GM12878 (cell line): ENCODE measurements at regions not wholly inside any gene's neighbourhood (a gene's known extent, or its start where the extent isn't known, plus 50 kb on each side); places are given as distances from the start of the nearest gene placed in this dataset.

Experiments
- CHD2 ChIP-seq: IDR thresholded peaks from 2 replicates; pipeline ENCODE4 v1.6.1; 2011; ENCODE audit warnings: low read depth, low read length, improper control_type of control experiment, borderline replicate concordance
- CTCF ChIP-seq, 3 experiments: IDR thresholded peaks in 2 of 3; conservative IDR thresholded peaks in 1 of 3; 2 replicates each; pipeline ENCODE4 v1.5.1; 2011; ENCODE audit warnings: low read depth in 3 of 3, low read length in 3 of 3, mild to moderate bottlenecking in 3 of 3, control low read depth in 2 of 3, moderate library complexity in 2 of 3, inconsistent platforms in 1 of 3, mixed read lengths in 1 of 3; ENCODE audit not compliant: control insufficient read depth in 2 of 3, insufficient read depth in 1 of 3; ENCODE audit errors: extremely low read depth in 1 of 3
- FOXM1 ChIP-seq: IDR thresholded peaks from 2 replicates; pipeline ENCODE4 v1.6.1; 2012; ENCODE audit warnings: low read depth, mild to moderate bottlenecking, inconsistent platforms, low read length, moderate library complexity
- NR2C2 ChIP-seq: IDR thresholded peaks from 2 replicates; pipeline ENCODE4 v1.6.1; 2011; ENCODE audit warnings: borderline replicate concordance, low read depth; ENCODE audit not compliant: control insufficient read depth, insufficient read length
- POLR2A ChIP-seq: IDR thresholded peaks from 2 replicates; pipeline ENCODE4 v1.6.1; 2011; ENCODE audit warnings: low read depth, mild to moderate bottlenecking, low read length
- POLR2AphosphoS5 ChIP-seq: IDR thresholded peaks from 2 replicates; pipeline ENCODE4 v1.6.1; 2011; ENCODE audit warnings: mild to moderate bottlenecking, low read length, inconsistent platforms
- SMC3 ChIP-seq: IDR thresholded peaks from 2 replicates; pipeline ENCODE4 v1.6.1; 2011; ENCODE audit warnings: low read length, improper control_type of control experiment, borderline replicate concordance
- YY1 ChIP-seq: IDR thresholded peaks from 2 replicates; pipeline ENCODE4 v1.6.1; 2011; ENCODE audit warnings: low read depth, mild to moderate bottlenecking, low read length
- ZZZ3 ChIP-seq: IDR thresholded peaks from 2 replicates; pipeline ENCODE4 v1.6.1; 2011; ENCODE audit warnings: low read depth; ENCODE audit not compliant: control insufficient read depth, insufficient read length

DNA sequence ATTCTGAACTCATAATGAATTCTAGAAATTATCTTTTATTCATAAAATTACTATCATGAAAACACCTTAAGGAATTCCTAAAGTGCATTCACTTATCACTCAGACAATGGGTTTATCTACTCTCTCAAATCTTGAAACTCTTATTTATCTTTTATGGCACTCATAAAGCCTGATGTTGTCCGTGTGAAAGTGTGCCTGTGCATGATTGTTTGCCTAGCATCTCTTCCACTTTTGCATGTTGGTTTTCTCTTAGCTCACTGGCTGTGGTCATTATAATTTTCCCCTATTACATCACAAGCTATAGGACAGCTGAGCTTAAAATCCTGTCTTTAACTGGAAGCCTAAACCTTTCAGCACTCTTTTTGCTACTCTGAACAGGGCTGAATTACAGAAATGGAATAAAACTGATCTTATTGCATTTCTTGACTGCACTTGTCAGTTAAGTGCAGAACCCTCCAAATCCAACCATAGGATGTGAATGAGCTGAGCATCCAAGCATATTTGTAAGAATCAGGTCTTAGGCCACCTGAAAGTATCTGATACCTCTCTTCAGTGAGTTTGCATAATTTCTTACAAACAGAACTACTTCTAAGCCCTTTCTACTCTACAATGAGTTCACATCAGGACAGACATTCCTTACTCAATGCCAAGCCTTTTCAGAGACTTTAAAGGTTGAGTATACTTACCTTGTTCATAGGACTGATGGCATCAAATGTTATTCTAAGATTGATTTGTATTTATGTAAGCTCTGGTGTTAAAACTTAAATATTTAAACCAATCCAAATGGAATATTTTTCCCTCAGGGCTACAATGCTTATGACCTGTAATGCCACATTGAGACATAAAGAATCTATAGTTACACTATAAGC is 221.2 kb upstream of the KITLG start:
- no peak for TF ChIP-seq POLR2AphosphoS5
- TF ChIP-seq POLR2A: no peak
- TF ChIP-seq FOXM1: no peak
- no peak for TF ChIP-seq ZZZ3
- TF ChIP-seq YY1: no peak
- no peak for TF ChIP-seq CTCF (IDR thresholded peaks at IDR 0.05 in 2 of 3, conservative IDR thresholded peaks at IDR 0.05 in 1 of 3; ENCODE audit: control insufficient read depth in 2 of 3, extremely low read depth in 1 of 3, insufficient read depth in 1 of 3, low read depth in 3 of 3, low read length in 3 of 3)
- no peak for TF ChIP-seq NR2C2
- no peak for TF ChIP-seq SMC3
- no peak for TF ChIP-seq CHD2
